ENCODE measurements at regions not wholly inside any gene's neighbourhood (a gene's known extent, or its start where the extent isn't known, plus 50 kb on each side); places are given as distances from the start of the nearest gene placed in this dataset.

GRCh38 chr5:110112348-110112747 lies 422.6 kb downstream of the MAN2A1 start:
- DNase-seq (ENCODE audit: low read depth in 2 of 2): no peak

- DNase-seq (ENCODE audit: low read depth in 2 of 2): peak; percentile 33 to 36
Observed at GRCh38 chr5:110115503-110115902, 425.8 kb downstream of the MAN2A1 start.

- no peak for DNase-seq (ENCODE audit: low read depth in 2 of 2)
Observed at GRCh38 chr5:110116539-110116938, 426.8 kb downstream of the MAN2A1 start.

- no peak for DNase-seq (ENCODE audit: low read depth in 2 of 2)
Observed at GRCh38 chr5:110134963-110135935, 445.5 kb downstream of the MAN2A1 start.

GRCh38 chr5:110150199-110150598 lies 460.5 kb downstream of the MAN2A1 start:
- DNase-seq (ENCODE audit: low read depth in 2 of 2): peak; percentile 37 to 38

GRCh38 chr5:110159202-110159601 lies 469.5 kb downstream of the MAN2A1 start:
- peak; percentile 73 to 74 for DNase-seq (ENCODE audit: low read depth in 2 of 2)

GRCh38 chr5:110161162-110161561 lies 471.4 kb downstream of the MAN2A1 start:
- DNase-seq (ENCODE audit: low read depth in 2 of 2): no peak

GRCh38 chr5:110165366-110165765 lies 475.6 kb downstream of the MAN2A1 start:
- DNase-seq (ENCODE audit: low read depth in 2 of 2): no peak

- DNase-seq (ENCODE audit: low read depth in 2 of 2): no peak
Observed at GRCh38 chr5:110167384-110167783, 477.7 kb downstream of the MAN2A1 start.

- no peak for DNase-seq (ENCODE audit: low read depth in 2 of 2)
Observed at GRCh38 chr5:110169461-110169860, 479.7 kb downstream of the MAN2A1 start.

- DNase-seq (ENCODE audit: low read depth in 2 of 2): no peak
Observed at GRCh38 chr5:110177729-110178128, 488.0 kb downstream of the MAN2A1 start.

- DNase-seq (ENCODE audit: low read depth in 2 of 2): no peak
Observed at GRCh38 chr5:110179321-110179720, 489.6 kb downstream of the MAN2A1 start.

GRCh38 chr5:110194191-110194590 lies 504.5 kb downstream of the MAN2A1 start:
- DNase-seq (ENCODE audit: low read depth in 2 of 2): no peak

GRCh38 chr5:110195288-110195687 lies 505.6 kb downstream of the MAN2A1 start:
- DNase-seq (ENCODE audit: low read depth in 2 of 2): no peak

- DNase-seq (ENCODE audit: low read depth in 2 of 2): peak; percentile 3 to 7
Observed at GRCh38 chr5:110201791-110202190, 512.1 kb downstream of the MAN2A1 start.

GRCh38 chr5:110203661-110204060 lies 513.9 kb downstream of the MAN2A1 start:
- DNase-seq (ENCODE audit: low read depth in 2 of 2): peak; percentile 6 to 8

GRCh38 chr5:110209401-110209800 lies 517.1 kb downstream of the TMEM232 start:
- DNase-seq (ENCODE audit: low read depth in 2 of 2): no peak

GRCh38 chr5:110218981-110219380 lies 507.5 kb downstream of the TMEM232 start:
- no peak for DNase-seq (ENCODE audit: low read depth in 2 of 2)

- DNase-seq (ENCODE audit: low read depth in 2 of 2): no peak
Observed at GRCh38 chr5:110219769-110220168, 506.7 kb downstream of the TMEM232 start.

GRCh38 chr5:110221036-110221435 lies 505.4 kb downstream of the TMEM232 start:
- DNase-seq (ENCODE audit: low read depth in 2 of 2): no peak

GRCh38 chr5:110224050-110224449 lies 502.4 kb downstream of the TMEM232 start:
- no peak for DNase-seq (ENCODE audit: low read depth in 2 of 2)

- DNase-seq (ENCODE audit: low read depth in 2 of 2): no peak
Observed at GRCh38 chr5:110225949-110226348, 500.5 kb downstream of the TMEM232 start.

GRCh38 chr5:110239786-110240185 lies 486.7 kb downstream of the TMEM232 start:
- no peak for DNase-seq (ENCODE audit: low read depth in 2 of 2)
